ENCODE measurements at regions not wholly inside any gene's neighbourhood (a gene's known extent, or its start where the extent isn't known, plus 50 kb on each side); places are given as distances from the start of the nearest gene placed in this dataset.

DNA sequence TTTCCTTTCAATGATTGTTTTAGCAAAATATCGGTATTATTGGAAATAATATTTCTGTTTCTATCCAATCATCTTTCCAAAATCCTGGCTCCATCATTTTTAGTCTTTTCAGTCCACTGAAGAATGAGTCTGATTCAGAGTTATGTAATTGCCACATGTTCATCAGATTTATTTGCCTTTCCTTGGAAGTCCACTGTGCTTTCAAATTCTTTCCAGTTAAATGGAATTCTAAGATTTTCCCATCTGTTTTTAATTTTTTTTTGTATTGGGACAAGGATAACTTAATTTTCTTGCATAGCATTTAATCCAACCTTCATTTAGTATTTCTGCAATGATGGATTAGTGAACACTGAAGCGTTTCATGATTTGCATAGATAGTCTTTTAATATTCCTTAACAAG is 521.5 kb upstream of the NRXN1 start:
- no peak for TF ChIP-seq CTCF (IDR thresholded peaks at IDR 0.05)
- no peak for TF ChIP-seq POLR2A (IDR thresholded peaks at IDR 0.05)
- TF ChIP-seq POLR2AphosphoS5 (IDR thresholded peaks at IDR 0.05), result no peak
- TF ChIP-seq EP300 (IDR thresholded peaks at IDR 0.05), result no peak
